ENCODE measurements at regions not wholly inside any gene's neighbourhood (a gene's known extent, or its start where the extent isn't known, plus 50 kb on each side); places are given as distances from the start of the nearest gene placed in this dataset.
"Not testable (repeated sequence)": the region's sequence is repeated elsewhere in the genome, so short reads cannot be mapped to it uniquely, and the experiment has no call there.

DNA sequence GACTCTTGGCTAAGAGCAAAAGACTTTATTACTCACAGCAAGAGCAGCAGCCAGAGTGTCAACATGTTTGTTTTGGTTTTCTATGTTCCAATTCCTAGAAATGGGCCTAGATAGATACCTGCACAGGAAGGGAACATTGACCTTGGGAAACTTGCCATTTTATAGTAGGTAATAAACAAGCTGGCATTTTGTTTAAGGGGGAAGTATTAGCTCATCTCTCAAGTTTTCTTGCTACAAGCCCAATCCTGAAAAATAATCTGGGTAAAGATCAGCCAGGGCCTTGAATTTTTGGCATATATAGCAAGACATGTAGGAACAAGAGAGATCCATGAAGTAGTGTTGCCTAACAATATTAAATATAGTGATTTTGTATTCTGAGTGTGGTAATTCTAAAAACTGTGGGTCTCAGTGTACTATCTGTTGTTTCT, 51.4 kb upstream of the RGL1 start:
- Histone ChIP-seq H3K4me1 (ENCODE audit: control insufficient read depth in 3 of 3, insufficient read depth in 3 of 3, low read length in 3 of 3) (no peaks in the 10 kb centered on the region), H3K9me3 (ENCODE audit: control insufficient read depth in 3 of 3, low read length in 3 of 3) (no peaks in the 10 kb centered on the region), H3K9ac (ENCODE audit: low read depth in 1 of 3, low read length in 3 of 3) (no peak overlapping the region), H3K4me3 (ENCODE audit: low read length in 3 of 3) (no peak overlapping the region), H3K27ac (ENCODE audit: low read depth, low read length) (no peak overlapping the region), H3K36me3 (ENCODE audit: control insufficient read depth in 3 of 3, insufficient read depth in 3 of 3, low read length in 3 of 3) (no peaks in the 10 kb centered on the region), H3K27me3 (ENCODE audit: control insufficient read depth in 3 of 3, insufficient read depth in 3 of 3, low read length in 3 of 3) (no peaks in the 10 kb centered on the region)

- Histone ChIP-seq H3K4me1 (ENCODE audit: control insufficient read depth in 3 of 3, insufficient read depth in 3 of 3, low read length in 3 of 3) (no peaks in the 10 kb centered on the region), H3K9ac (ENCODE audit: low read depth in 1 of 3, low read length in 3 of 3) (no peak overlapping the region), H3K9me3 (ENCODE audit: control insufficient read depth in 3 of 3, low read length in 3 of 3) (no peaks in the 10 kb centered on the region), H3K27ac (ENCODE audit: low read depth, low read length) (no peak overlapping the region), H3K27me3 (ENCODE audit: control insufficient read depth in 3 of 3, insufficient read depth in 3 of 3, low read length in 3 of 3) (no peaks in the 10 kb centered on the region), H3K36me3 (ENCODE audit: control insufficient read depth in 3 of 3, insufficient read depth in 3 of 3, low read length in 3 of 3) (no peaks in the 10 kb centered on the region), H3K4me3 (ENCODE audit: low read length in 3 of 3) (no peak overlapping the region)
These were observed 60.6 kb upstream of the RGL1 start for GRCh38 chr1:183744132-183744913.

DNA sequence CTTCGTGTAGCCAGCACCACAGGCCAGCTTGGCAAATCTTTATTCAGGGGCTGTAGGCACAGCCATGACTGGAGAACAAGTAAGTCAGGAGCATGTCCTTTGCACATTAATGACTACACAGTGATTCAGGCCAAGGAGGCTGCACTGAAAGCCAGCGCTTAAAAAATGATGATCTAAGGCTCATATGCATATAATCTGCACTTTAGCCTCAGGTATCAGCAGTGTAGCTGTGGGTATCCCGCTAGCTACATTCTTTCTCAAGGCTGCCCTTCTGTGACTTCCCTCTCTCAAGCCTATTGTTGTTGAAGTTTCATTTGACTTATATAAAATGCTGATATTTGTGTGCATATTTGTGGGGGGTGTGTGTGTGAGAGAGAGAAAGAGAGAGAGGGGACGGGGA, 62.6 kb upstream of the RGL1 start:
- H3K9ac ChIP-seq (ENCODE audit: low read depth in 1 of 3, low read length in 3 of 3) = no peak overlapping the region
- peaks cover 0 to 3% (median 0%) of the 10 kb centered on the region in 3 donors for H3K4me1 ChIP-seq (ENCODE audit: control insufficient read depth in 3 of 3, insufficient read depth in 3 of 3, low read length in 3 of 3)
- H3K9me3 ChIP-seq (ENCODE audit: control insufficient read depth in 3 of 3, low read length in 3 of 3) = no peaks in the 10 kb centered on the region
- no peak overlapping the region for H3K27ac ChIP-seq (ENCODE audit: low read depth, low read length)
- no peaks in the 10 kb centered on the region for H3K27me3 ChIP-seq (ENCODE audit: control insufficient read depth in 3 of 3, insufficient read depth in 3 of 3, low read length in 3 of 3)
- H3K4me3 ChIP-seq (ENCODE audit: low read length in 3 of 3) = no peak overlapping the region
- H3K36me3 ChIP-seq (ENCODE audit: control insufficient read depth in 3 of 3, insufficient read depth in 3 of 3, low read length in 3 of 3) = no peaks in the 10 kb centered on the region

- Histone ChIP-seq H3K27ac (ENCODE audit: low read depth, low read length) (peak overlapping the region; percentile 14), H3K4me1 (ENCODE audit: control insufficient read depth in 3 of 3, insufficient read depth in 3 of 3, low read length in 3 of 3) (peaks cover 0 to 3% (median 0%) of the 10 kb centered on the region in 3 donors)
These were observed 65.1 kb upstream of the RGL1 start for GRCh38 chr1:183739741-183740271.

DNA sequence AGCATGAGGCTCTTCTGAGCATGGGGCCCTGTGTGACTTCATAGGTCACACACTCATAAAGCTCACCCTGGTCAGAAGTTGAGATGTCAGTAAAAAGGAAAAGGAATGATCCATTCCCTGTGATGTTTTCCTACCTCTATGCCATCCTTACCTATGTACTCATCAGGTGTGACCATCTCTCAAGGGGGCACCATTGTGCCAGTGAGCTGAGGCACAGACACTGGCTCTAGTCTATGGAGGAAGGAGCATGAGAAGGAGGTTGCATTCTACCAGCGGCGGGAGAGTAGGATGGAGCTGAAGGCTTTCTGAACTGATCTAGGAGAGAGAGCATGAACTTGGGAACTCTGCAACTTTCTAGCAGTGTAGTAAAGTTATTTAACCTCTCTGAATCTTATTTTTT, 65.8 kb upstream of the RGL1 start:
- Histone ChIP-seq H3K9me3 (ENCODE audit: control insufficient read depth in 3 of 3, low read length in 3 of 3) (no peaks in the 10 kb centered on the region), H3K4me3 (ENCODE audit: low read length in 3 of 3) (no peak overlapping the region), H3K36me3 (ENCODE audit: control insufficient read depth in 3 of 3, insufficient read depth in 3 of 3, low read length in 3 of 3) (no peaks in the 10 kb centered on the region), H3K4me1 (ENCODE audit: control insufficient read depth in 3 of 3, insufficient read depth in 3 of 3, low read length in 3 of 3) (peaks cover 0 to 3% (median 1%) of the 10 kb centered on the region in 3 donors), H3K9ac (ENCODE audit: low read depth in 1 of 3, low read length in 3 of 3) (no peak overlapping the region), H3K27ac (ENCODE audit: low read depth, low read length) (no peak overlapping the region), H3K27me3 (ENCODE audit: control insufficient read depth in 3 of 3, insufficient read depth in 3 of 3, low read length in 3 of 3) (no peaks in the 10 kb centered on the region)

More at GRCh38 chr1:183739741-183740271, 65.1 kb upstream of the RGL1 start:
- H3K9me3 ChIP-seq (ENCODE audit: control insufficient read depth in 3 of 3, low read length in 3 of 3) = no peaks in the 10 kb centered on the region
- no peak overlapping the region for H3K4me3 ChIP-seq (ENCODE audit: low read length in 3 of 3)
- no peaks in the 10 kb centered on the region for H3K27me3 ChIP-seq (ENCODE audit: control insufficient read depth in 3 of 3, insufficient read depth in 3 of 3, low read length in 3 of 3)
- no peak overlapping the region for H3K9ac ChIP-seq (ENCODE audit: low read depth in 1 of 3, low read length in 3 of 3)
- no peaks in the 10 kb centered on the region for H3K36me3 ChIP-seq (ENCODE audit: control insufficient read depth in 3 of 3, insufficient read depth in 3 of 3, low read length in 3 of 3)

DNA sequence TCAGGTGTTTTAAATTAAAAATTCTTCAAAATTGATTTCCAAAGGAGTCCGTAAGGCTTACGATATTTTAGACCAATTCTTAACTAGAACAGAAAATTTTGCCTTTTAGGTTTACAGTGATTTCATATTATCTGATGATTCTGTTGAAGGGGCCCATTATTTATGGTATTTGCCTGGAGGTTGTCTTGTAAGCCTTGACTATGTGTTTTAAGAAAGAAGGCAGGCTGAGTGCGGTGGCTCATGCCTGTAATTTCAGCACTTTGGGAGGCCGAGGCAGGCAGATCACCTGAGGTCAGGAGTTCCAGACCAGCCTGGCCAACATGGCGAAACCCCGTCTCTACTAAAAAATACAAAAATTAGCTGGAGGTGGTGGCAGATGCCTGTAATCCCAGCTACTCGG, 67.0 kb upstream of the RGL1 start:
- H3K9ac ChIP-seq (ENCODE audit: low read depth in 1 of 3, low read length in 3 of 3); H3K36me3 ChIP-seq (ENCODE audit: control insufficient read depth in 3 of 3, insufficient read depth in 3 of 3, low read length in 3 of 3); H3K4me1 ChIP-seq (ENCODE audit: control insufficient read depth in 3 of 3, insufficient read depth in 3 of 3, low read length in 3 of 3); H3K27me3 ChIP-seq (ENCODE audit: control insufficient read depth in 3 of 3, insufficient read depth in 3 of 3, low read length in 3 of 3); H3K4me3 ChIP-seq (ENCODE audit: low read length in 3 of 3); H3K9me3 ChIP-seq (ENCODE audit: control insufficient read depth in 3 of 3, low read length in 3 of 3); H3K27ac ChIP-seq (ENCODE audit: low read depth, low read length): not testable (repeated sequence)

GRCh38 chr1:183736343-183736742, 68.6 kb upstream of the RGL1 start:
- no peak overlapping the region for H3K9ac ChIP-seq (ENCODE audit: low read depth in 1 of 3, low read length in 3 of 3)
- H3K36me3 ChIP-seq (ENCODE audit: control insufficient read depth in 3 of 3, insufficient read depth in 3 of 3, low read length in 3 of 3) = no peaks in the 10 kb centered on the region
- no peak overlapping the region for H3K4me3 ChIP-seq (ENCODE audit: low read length in 3 of 3)
- H3K9me3 ChIP-seq (ENCODE audit: control insufficient read depth in 3 of 3, low read length in 3 of 3) = no peaks in the 10 kb centered on the region
- no peak overlapping the region for H3K27ac ChIP-seq (ENCODE audit: low read depth, low read length)
- H3K4me1 ChIP-seq (ENCODE audit: control insufficient read depth in 3 of 3, insufficient read depth in 3 of 3, low read length in 3 of 3) = peaks cover 0 to 5% (median 3%) of the 10 kb centered on the region in 3 donors
- H3K27me3 ChIP-seq (ENCODE audit: control insufficient read depth in 3 of 3, insufficient read depth in 3 of 3, low read length in 3 of 3) = no peaks in the 10 kb centered on the region

GRCh38 chr1:183735069-183735860, 69.7 kb upstream of the RGL1 start:
- no peaks in the 10 kb centered on the region for H3K36me3 ChIP-seq (ENCODE audit: control insufficient read depth in 3 of 3, insufficient read depth in 3 of 3, low read length in 3 of 3)
- peak overlapping the region; percentile 15 for H3K27ac ChIP-seq (ENCODE audit: low read depth, low read length)
- H3K9me3 ChIP-seq (ENCODE audit: control insufficient read depth in 3 of 3, low read length in 3 of 3) = no peaks in the 10 kb centered on the region
- H3K9ac ChIP-seq (ENCODE audit: low read depth in 1 of 3, low read length in 3 of 3) = no peak overlapping the region
- peaks cover 0 to 5% (median 3%) of the 10 kb centered on the region in 3 donors for H3K4me1 ChIP-seq (ENCODE audit: control insufficient read depth in 3 of 3, insufficient read depth in 3 of 3, low read length in 3 of 3)
- H3K4me3 ChIP-seq (ENCODE audit: low read length in 3 of 3) = no peak overlapping the region
- H3K27me3 ChIP-seq (ENCODE audit: control insufficient read depth in 3 of 3, insufficient read depth in 3 of 3, low read length in 3 of 3) = no peaks in the 10 kb centered on the region

DNA sequence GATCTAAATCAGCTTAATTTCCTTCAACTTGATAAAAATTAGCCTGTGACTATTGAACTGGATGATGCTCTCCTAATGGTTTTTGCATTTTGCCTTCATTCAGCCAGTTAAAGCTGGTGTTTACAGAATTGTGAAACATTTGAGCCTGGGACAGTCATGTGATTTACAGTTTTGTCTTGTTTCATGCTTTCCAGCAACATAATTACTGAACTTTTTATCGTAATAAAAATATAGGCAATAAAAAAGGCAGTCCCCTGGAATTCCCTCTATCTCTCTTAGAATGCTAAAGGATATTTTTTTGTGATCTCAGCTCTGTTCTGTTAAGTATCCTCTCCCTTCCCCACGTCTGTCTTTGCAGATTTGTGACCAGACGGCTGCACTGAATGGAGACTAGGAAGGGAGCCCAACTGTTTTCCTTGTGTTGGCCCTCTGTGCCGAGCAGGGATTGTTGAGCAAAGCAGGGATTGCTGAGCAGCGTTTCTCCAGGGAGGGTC, 70.3 kb upstream of the RGL1 start:
- Histone ChIP-seq H3K4me3 (ENCODE audit: low read length in 3 of 3) (no peak overlapping the region), H3K9me3 (ENCODE audit: control insufficient read depth in 3 of 3, low read length in 3 of 3) (no peaks in the 10 kb centered on the region), H3K9ac (ENCODE audit: low read depth in 1 of 3, low read length in 3 of 3) (no peak overlapping the region), H3K4me1 (ENCODE audit: control insufficient read depth in 3 of 3, insufficient read depth in 3 of 3, low read length in 3 of 3) (peaks cover 0 to 5% (median 3%) of the 10 kb centered on the region in 3 donors), H3K27ac (ENCODE audit: low read depth, low read length) (no peak overlapping the region), H3K27me3 (ENCODE audit: control insufficient read depth in 3 of 3, insufficient read depth in 3 of 3, low read length in 3 of 3) (no peaks in the 10 kb centered on the region), H3K36me3 (ENCODE audit: control insufficient read depth in 3 of 3, insufficient read depth in 3 of 3, low read length in 3 of 3) (no peaks in the 10 kb centered on the region)

DNA sequence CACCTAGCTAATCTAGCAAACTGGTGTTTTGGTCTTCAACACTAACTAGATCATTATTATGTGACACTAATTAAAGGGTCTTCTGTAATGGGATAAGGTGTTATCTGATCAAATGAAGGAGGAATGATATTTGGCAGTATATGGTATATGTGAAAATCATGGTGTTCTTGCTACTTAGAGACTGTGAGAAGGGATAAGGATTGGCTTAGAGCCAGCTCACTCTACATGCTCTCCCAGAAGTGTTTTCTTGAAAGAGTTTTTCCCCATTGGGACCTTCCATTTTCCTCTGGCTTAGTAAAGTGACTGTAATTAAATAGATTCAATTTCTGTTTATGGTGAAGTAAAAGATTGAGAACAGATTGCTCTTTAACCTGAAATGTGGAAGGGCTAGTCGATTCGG, 71.2 kb upstream of the RGL1 start:
- H3K36me3 ChIP-seq (ENCODE audit: control insufficient read depth in 3 of 3, insufficient read depth in 3 of 3, low read length in 3 of 3) = no peaks in the 10 kb centered on the region
- peaks cover 0 to 5% (median 0%) of the 10 kb centered on the region in 3 donors for H3K4me1 ChIP-seq (ENCODE audit: control insufficient read depth in 3 of 3, insufficient read depth in 3 of 3, low read length in 3 of 3)
- H3K4me3 ChIP-seq (ENCODE audit: low read length in 3 of 3) = no peak overlapping the region
- H3K9ac ChIP-seq (ENCODE audit: low read depth in 1 of 3, low read length in 3 of 3) = no peak overlapping the region
- no peak overlapping the region for H3K27ac ChIP-seq (ENCODE audit: low read depth, low read length)
- H3K9me3 ChIP-seq (ENCODE audit: control insufficient read depth in 3 of 3, low read length in 3 of 3) = no peaks in the 10 kb centered on the region
- H3K27me3 ChIP-seq (ENCODE audit: control insufficient read depth in 3 of 3, insufficient read depth in 3 of 3, low read length in 3 of 3) = no peaks in the 10 kb centered on the region

All from skeletal muscle tissue (tissue), 3 donors.